Colonic mucosa (tissue), 4 donors: ENCODE measurements at regions not wholly inside any gene's neighbourhood (a gene's known extent, or its start where the extent isn't known, plus 50 kb on each side); places are given as distances from the start of the nearest gene placed in this dataset.
"Not testable (repeated sequence)": the region's sequence is repeated elsewhere in the genome, so short reads cannot be mapped to it uniquely, and the experiment has no call there.

Source experiments
- DNase-seq: peaks from one replicate; pipeline ENCODE4 v3.0.0-alpha.2; 2020
- H3K27ac ChIP-seq: fragments of 200-600 bp; one replicate; pipeline ENCODE4 v1.8.0; 2021
- H3K27me3 ChIP-seq: fragments of 200-600 bp; one replicate; pipeline ENCODE4 v1.8.0; 2021
- H3K36me3 ChIP-seq: fragments of 200-600 bp; one replicate; pipeline ENCODE4 v1.8.0; 2021
- H3K4me1 ChIP-seq: fragments of 200-600 bp; one replicate; pipeline ENCODE4 v1.8.0; 2021; ENCODE audit warnings: mild to moderate bottlenecking
- H3K4me3 ChIP-seq: fragments of 200-600 bp; one replicate; pipeline ENCODE4 v1.8.0; 2021
- H3K9ac ChIP-seq, 2 donors: one replicate each; pipeline ENCODE4 v1.7.0; 2013; ENCODE audit warnings: control low read depth in 2 of 2, low read depth in 2 of 2, low read length in 2 of 2
- H3K9me3 ChIP-seq: fragments of 200-600 bp; one replicate; pipeline ENCODE4 v1.8.0; 2021
- CTCF ChIP-seq: fragments of 200-600 bp; IDR thresholded peaks from one replicate; pipeline ENCODE4 v1.8.0; 2022; ENCODE audit warnings: antibody characterized with exemption, mild to moderate bottlenecking
- intact Hi-C: fragments of 100-400 bp; cut with DNase I; formaldehyde crosslinking; loops from one replicate; pipeline ENCODE4 v1.14.1; 2022
- donor health status: healthy.
- donor health status: DM: no; HTN: no; CAD: no.
- donor health status: DM: no; HTN: no; CAD: no.

DNA sequence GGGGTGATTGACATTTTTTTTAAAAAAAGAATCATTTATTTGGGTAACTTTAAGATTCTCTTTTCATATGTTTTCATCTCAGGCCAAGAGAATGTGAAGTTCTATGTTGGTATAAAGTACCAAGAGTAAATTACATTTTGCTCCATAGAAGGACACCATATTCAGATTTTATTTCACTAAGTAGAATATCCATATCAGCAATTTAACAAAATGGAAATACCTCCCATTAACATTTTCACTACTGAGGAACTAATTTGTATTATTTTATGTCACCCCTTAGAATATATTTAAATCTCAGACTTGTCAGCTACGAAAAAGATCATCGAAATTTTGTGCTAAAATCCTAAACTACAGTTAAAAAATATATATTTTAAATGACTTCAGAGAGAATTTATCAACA is 274.3 kb downstream of the SEMA3D start:
- no peaks in the 10 kb centered on the region for H3K9me3 ChIP-seq
- no peaks in the 10 kb centered on the region for H3K27me3 ChIP-seq
- H3K9ac ChIP-seq: no peak overlapping the region
- no peak for DNase-seq
- no peak overlapping the region for H3K4me3 ChIP-seq
- H3K27ac ChIP-seq: no peak overlapping the region
- TF ChIP-seq CTCF: no peak
- H3K4me1 ChIP-seq: no peaks in the 10 kb centered on the region
- intact Hi-C loops: no loop called here
- no peaks in the 10 kb centered on the region for H3K36me3 ChIP-seq

- intact Hi-C loops: no loop called here
- Histone ChIP-seq H3K36me3 (no peaks in the 10 kb centered on the region), H3K9me3 (no peaks in the 10 kb centered on the region), H3K27ac (no peak overlapping the region), H3K4me1 (no peaks in the 10 kb centered on the region), H3K9ac (no peak overlapping the region), H3K27me3 (no peaks in the 10 kb centered on the region), H3K4me3 (no peak overlapping the region)
- TF ChIP-seq CTCF: no peak
- no peak for DNase-seq
Measured at GRCh38 chr7:84912018-84912417, 274.8 kb downstream of the SEMA3D start.

DNA sequence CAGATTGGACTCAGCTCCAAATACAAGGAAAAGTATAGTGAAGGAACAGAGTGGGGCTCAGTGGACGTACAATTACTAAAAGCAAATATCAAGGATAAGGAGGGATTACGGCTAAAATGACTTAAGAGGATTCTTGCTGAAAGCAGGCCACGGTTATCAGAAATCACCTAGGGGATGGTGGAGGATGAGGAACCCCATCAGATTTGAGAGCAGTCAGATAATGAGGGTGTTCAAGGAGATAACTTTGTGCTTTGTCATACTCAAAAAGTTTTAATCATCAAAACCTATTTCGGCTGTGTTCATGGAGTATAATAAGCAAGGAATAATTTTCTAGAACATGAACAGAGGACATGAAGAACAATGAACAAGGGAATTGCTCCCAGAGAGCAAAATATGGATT is 275.8 kb downstream of the SEMA3D start:
- no peak overlapping the region for H3K4me3 ChIP-seq

GRCh38 chr7:84910322-84910721 is 276.5 kb downstream of the SEMA3D start:
- H3K4me3 ChIP-seq, H3K4me1 ChIP-seq, H3K9ac ChIP-seq, H3K36me3 ChIP-seq, H3K9me3 ChIP-seq, intact Hi-C loops, H3K27me3 ChIP-seq, DNase-seq, H3K27ac ChIP-seq: not testable (repeated sequence)

More for the DNA sequence above, 275.8 kb downstream of the SEMA3D start:
- intact Hi-C loops: no loop called here
- no peak for TF ChIP-seq CTCF
- H3K36me3 ChIP-seq: no peaks in the 10 kb centered on the region
- H3K27me3 ChIP-seq: no peaks in the 10 kb centered on the region
- no peak overlapping the region for H3K9ac ChIP-seq
- H3K27ac ChIP-seq: no peak overlapping the region
- H3K9me3 ChIP-seq: no peaks in the 10 kb centered on the region
- no peak for DNase-seq
- H3K4me1 ChIP-seq: no peaks in the 10 kb centered on the region

DNA sequence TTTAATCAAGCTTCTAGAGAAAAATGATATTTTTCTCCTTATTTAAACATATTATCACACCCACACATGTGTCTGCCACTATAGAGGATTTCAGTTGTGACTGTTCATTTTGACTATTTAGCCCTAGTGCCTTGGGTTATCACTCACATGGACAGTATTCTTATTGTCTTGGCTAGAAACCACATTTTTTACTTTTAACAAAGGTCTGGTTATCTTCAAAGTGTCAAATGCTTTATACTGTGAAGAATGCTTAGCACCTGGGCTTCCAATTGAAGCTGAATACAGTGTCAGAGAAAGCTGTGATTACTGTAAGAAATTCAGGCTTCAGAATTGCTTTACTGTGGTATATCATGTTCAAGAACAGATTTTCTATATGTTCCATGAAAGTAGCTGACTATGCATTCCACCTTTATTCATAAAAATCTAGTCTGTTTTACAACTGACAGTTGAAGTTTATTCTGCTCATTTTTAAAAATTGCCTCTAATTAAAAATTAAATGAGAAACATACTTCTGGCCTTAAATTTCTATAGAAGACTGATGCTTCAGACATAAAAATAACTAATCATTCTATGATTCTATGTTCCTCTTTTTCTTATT is 278.6 kb downstream of the SEMA3D start:
- Histone ChIP-seq H3K36me3 (no peaks in the 10 kb centered on the region), H3K9me3 (no peaks in the 10 kb centered on the region), H3K27ac (no peak overlapping the region), H3K4me1 (no peaks in the 10 kb centered on the region), H3K27me3 (no peaks in the 10 kb centered on the region), H3K4me3 (no peak overlapping the region), H3K9ac (no peak overlapping the region)
- intact Hi-C loops: no loop called here
- DNase-seq: no peak
- no peak for TF ChIP-seq CTCF

GRCh38 chr7:84906889-84907288 is 280.0 kb downstream of the SEMA3D start:
- Histone ChIP-seq H3K9me3 (no peaks in the 10 kb centered on the region), H3K9ac (no peak overlapping the region), H3K36me3 (no peaks in the 10 kb centered on the region), H3K27ac (no peak overlapping the region), H3K4me3 (no peak overlapping the region), H3K4me1 (no peaks in the 10 kb centered on the region), H3K27me3 (no peaks in the 10 kb centered on the region)
- no peak for DNase-seq
- TF ChIP-seq CTCF: no peak
- intact Hi-C loops: no loop called here
